ENCODE measurements at regions not wholly inside any gene's neighbourhood (a gene's known extent, or its start where the extent isn't known, plus 50 kb on each side); places are given as distances from the start of the nearest gene placed in this dataset.

DNA sequence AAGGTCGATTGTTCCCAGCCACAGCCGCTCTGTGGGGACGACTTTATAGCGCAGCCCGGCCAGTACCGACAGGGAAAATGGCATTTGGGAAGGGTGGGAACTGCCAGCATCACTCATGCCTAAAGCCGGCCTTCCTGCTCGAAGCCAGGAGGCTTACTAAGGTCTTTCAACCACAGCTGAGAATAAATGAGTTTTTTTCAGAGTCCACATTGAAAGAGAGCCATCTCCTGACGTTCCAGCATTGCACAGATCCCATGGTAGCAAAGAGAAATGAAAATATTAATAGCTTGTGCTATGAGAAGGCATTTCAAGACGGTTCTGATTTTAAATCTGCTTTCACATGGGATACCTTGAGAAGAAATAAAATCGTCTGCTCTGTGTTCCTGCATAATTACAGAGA, 230.2 kb upstream of the IGF1R start:
- DNase-seq (ENCODE audit: low read depth in 2 of 2) = no peak

DNA sequence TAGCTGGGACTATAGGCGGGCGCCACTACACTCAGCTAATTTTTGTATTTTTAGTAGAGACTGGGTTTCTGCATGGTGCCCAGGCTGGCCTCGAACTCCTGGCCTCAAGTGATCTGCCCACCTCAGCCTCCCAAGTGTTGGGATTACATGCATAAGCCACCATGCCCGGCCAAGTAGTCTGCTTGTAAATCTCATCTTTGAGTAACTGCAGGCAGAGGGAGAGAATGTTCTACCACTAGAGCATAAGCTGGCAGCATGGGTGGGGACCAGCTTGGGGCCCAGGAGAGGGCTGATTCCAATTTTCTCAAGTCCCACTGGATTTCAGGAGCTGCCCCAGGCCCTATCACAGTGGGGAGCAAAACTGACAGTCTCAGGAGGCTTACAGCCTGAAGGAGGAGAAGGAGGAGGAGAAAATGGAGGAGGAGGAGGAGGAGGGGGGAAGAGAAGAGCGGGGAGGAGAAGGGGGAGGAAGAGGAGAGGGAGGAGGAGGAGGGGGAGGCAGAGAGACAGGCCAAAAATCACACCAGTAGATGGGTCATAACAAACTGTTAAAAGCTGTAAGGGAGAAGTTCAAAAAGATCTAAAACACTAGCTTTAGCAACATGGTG, 229.1 kb upstream of the IGF1R start:
- DNase-seq (ENCODE audit: low read depth in 2 of 2) = no peak

DNA sequence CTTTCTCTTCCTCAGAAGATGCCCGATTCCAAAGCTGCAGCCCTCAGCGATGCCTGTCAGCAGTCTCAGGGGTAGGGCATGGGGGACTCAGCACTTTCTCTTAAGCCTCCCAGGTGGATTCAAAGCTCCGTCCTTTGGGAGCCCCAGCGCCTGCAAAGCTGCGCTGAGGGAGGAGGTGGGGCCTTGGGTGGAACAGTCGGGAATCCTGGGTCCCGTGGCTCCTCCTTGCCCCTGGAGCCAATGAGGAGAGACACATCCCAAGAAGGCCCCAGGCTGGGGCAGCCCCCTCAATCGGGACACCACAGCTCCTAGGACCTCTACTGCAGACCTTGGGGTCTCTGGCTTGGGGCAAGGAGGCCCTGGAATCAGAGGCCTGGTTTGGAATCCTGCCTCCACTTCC, 227.5 kb upstream of the IGF1R start:
- DNase-seq (ENCODE audit: low read depth in 2 of 2) = no peak

DNA sequence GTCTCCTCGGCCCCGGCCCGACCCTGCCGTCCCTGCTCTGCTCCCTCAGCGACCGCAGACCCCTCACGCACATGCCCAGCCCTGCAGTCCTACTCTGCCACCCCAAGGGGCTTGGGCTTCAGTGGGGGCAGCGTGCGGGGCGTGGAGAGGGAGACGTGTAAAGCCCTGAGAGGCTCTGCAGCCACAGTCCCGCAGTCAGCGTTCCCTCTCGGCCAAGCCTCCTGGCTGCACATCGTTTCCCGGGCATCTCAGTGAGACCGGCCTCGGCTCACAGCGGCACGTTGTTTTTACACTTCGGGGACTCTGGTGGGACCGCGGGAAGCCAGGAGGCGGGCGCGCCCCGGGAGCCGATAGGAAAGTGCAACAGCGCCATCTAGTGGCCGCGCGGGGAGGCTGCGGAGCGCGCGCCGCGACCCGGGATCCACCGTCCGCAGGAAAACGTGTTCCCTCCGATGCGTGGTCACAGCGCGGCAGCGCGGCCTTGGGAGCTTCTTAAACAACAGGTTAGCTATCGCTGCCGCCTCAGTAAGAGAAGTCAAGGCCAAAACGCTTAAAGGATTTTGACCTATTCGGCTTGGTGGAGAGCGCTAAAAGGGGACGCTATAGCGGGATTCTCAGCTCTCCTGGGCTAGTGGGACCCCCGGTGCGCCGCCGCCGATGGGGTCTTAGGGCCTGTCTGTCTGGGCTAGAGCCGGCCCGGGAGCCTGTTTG, 226.8 kb upstream of the IGF1R start:
- DNase-seq (ENCODE audit: low read depth in 2 of 2) = peak in 1 of 2 donors; percentile 19

DNA sequence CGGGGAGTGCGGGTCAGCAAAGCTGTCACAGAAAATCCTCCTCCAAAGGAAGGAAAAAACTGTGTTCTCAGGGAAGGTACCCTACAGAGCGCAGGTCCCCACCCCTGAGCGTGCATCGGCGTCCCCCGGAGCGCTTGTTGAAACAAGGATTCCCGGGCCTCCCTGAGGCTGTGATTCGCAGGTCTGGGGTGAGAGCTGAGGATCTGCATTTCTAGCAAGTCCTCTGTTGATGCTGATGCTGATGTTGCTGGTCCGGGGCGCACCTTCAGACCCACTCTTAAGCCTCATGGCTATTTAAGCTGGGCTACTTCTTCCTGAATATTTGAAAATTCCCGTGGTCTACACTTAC, 226.2 kb upstream of the IGF1R start:
- DNase-seq (ENCODE audit: low read depth in 2 of 2) = no peak

DNA sequence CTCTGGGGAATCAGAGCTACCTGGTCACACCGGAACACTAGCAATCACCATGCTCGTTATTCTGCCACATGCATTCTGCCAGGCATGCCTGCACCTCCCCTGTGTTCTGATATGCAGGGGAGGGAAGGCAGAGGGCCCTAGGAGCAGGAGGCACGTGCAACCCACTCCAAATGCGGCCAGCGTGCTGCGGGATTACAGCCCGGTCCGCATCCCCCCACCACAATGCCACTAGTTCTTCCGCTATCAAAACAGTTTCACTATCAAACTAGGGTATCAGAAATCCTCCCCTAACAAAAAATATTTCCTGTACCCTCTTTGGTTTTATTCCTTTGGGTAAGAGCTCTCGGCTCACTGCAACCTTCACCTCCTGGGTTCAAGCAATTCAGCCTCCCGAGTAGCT, 223.2 kb upstream of the IGF1R start:
- DNase-seq (ENCODE audit: low read depth in 2 of 2) = no peak

DNA sequence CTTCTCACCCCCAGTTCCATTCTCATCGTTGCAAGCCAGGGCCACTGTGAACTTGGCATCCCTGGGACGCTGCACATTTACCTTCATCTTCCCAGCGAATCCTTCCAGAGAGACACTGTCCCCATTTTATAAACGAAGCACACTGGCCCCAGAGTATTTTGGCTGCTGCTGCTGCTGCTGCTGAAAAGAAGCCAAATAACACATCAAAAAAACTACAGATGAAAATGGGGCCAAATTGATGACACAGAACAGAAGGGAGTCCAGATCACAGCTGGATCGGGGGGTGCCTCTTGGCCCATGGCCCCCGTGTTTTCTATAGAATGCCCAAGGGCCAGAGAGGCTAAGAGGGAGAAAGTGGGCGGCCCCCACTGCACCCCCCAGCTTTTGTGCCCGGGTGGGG, 221.0 kb upstream of the IGF1R start:
- no peak for DNase-seq (ENCODE audit: low read depth in 2 of 2)

DNA sequence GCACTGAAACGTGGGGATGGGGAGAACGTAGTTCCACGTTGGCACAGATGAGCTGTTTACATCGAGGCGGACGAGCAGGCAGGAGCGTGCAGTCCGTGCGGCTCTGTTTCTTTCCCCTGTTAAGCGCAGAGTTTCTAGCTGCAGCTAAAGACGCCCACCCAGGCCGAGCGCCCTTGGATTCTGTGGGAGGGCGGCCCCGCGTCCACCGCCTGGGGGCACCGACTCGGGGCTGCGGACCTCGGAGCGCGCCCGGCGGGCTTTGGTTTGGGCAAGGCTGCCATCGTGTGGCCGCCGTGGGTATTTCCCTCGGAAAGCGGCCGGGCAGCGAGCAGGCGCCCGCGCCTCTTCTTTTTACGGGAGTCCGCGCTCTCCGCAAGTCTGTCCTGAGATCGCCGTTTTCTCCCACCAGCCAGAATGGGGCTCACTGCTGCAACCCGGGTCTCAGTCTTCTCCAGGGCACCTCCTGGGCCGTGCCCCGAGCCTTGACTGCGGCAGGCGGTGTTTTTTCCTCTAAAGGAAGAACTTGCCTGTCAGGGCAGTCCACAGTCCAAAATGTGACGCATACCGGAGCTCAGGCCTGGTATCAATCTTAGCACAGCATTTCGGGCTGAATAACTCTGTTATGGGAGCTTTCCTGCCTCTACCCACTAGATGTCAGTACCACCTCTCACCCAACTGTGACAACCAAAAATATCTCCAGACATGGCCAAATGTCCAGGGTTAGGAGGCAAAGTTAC, 219.9 kb upstream of the IGF1R start:
- DNase-seq (ENCODE audit: low read depth in 2 of 2) = peak in 1 of 2 donors; percentile 14

DNA sequence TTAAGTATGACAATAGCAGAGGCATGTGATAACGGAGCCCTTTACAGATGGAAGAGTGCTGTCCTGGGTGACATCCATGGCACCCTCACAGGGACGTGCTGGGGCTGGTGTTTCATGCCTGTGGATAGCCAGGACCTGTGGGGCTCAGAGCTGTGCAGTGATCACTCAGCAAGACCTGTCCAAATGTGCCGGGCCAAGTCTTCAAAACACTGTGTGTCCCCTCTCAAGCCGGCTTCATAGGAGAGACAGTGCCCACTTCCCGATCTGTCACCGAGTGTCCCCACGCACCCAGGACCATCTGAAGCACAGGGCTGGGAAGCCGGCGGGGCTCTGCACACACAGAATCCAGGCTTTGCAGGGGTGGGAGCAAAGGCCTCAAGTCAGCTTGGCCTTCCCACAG, 217.2 kb upstream of the IGF1R start:
- DNase-seq (ENCODE audit: low read depth in 2 of 2) = no peak

DNA sequence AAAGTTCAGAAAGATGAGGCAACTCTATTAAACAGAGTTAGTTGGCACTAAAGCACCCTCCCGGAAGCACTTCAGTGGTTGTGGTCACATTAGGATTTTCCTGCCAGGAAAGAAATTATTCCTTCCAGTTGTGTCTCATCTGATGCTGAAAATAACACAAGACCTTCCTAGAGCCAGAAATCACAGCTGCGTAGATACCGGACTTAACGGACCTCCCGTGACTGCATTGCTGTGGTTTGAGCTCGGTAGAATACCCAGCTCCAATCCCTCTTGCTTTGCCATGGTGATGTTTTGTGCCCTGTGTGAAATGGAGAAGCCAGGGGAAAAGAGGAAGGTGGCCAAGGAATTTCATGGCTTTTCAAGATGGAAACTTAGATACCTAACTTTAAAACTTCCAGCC, 215.0 kb upstream of the IGF1R start:
- no peak for DNase-seq (ENCODE audit: low read depth in 2 of 2)

DNA sequence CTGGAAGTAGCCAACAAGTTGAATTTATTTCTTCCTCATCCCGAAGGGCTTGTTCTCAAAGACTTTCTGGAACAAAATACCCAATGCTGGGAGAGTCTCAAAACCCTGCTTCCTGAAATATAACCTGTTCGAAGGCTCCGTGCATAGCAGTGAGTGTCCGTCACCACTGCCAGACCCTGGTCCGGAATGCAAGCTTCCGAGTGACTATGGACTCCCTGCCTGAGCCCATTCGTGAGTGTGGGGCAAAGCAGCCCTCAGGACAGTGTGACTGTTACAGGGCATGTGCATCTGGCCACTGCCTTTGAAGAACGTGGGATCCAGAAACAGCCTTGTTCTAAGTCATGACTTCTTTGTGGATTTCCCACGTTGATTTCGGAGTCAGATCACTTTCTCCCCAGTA, 214.5 kb upstream of the IGF1R start:
- no peak for DNase-seq (ENCODE audit: low read depth in 2 of 2)

DNA sequence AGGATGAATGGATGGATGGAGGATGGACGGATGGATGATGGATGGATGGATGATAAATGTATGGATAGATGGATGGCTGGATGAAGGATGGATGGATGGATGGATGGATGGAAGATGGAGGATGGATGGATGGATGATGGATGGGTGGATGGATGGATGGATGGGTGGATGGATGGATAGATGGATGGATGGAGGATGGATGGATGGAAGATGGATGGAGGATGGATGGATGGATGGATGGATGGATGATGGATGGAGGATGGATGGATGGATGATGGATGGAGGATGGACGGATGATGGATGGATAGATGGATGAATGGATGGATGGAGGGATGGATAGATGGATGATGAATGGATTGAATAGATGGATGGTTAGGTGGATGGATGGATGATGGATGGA, 210.6 kb upstream of the IGF1R start:
- no peak for DNase-seq (ENCODE audit: low read depth in 2 of 2)

DNA sequence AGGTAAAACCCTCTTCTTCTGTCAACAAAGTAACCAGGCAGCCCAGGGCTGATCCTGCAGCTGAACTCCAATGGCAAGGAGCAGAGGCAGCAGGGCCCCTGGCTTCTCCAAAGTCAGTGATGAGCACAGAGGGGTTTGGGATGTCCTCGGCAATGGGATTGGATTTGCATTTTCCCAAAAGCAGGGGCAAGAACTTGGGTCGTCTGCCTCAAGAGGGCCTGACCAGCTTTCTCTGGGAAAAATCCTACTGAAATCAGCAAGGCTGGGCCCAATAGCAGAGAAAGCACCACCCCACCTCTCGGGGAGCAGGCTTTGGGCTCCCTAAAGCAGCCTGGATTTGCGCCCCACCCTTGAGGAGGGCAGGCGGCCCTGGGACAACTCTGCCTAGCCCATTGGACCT, 210.0 kb upstream of the IGF1R start:
- no peak for DNase-seq (ENCODE audit: low read depth in 2 of 2)

DNA sequence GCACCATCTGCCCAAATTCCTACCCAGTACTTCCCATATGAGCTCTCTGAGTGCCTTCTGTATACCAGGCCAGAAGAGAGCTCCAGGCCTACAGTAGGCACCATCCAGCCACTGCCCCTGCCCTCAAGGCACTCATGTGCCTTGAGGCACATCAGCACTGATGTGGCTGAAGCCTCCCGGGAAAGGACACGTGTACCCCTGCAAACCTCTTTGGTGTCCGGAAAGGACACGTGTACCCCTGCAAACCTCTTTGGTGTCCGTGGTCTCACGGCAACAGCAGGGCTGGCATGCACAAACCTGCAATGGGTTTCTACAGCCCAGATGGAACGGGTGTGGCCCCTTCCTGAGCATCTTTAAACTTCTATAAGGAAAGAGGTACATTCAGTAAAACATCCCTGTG, 209.4 kb upstream of the IGF1R start:
- DNase-seq (ENCODE audit: low read depth in 2 of 2) = no peak

DNA sequence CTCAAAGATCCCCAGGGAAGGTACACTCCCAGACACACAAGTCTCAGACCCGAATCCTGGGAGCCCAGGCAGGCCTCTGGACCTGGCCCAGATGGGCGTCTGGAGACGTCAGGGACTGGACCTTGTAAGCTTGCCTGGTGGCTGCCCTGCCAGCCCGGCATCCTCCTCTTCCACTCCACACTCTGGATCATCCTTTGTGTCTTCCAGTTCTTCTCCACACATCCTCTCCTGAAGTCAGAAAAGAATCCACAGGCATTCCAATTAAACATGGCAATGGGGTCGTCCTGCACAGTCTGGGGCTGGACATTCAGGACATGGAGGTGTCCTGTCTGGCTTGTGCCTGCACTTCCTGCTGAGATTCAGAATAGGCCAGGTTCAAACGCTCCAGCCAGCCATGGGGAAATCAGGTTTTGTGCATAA, 208.8 kb upstream of the IGF1R start:
- DNase-seq (ENCODE audit: low read depth in 2 of 2) = no peak

DNA sequence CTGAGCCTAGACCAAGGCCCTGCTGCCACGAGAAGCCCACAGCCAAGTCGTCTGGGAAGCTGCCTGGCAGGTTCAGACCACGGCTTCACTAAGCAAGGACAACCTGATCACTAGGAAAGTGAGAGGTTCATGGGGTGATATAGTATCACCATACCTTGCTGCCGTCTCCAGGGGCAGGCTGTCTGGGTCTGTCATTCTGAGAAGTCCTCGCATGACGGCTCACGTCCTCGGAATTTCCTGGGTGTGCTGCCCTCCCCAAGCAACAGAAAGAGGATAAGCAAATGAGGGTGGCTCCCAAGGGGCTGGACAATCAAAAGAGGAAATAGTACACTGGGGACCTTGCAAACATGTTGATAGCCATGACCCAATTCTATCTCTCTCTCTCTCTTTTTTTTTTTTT, 207.4 kb upstream of the IGF1R start:
- DNase-seq (ENCODE audit: low read depth in 2 of 2) = no peak

DNA sequence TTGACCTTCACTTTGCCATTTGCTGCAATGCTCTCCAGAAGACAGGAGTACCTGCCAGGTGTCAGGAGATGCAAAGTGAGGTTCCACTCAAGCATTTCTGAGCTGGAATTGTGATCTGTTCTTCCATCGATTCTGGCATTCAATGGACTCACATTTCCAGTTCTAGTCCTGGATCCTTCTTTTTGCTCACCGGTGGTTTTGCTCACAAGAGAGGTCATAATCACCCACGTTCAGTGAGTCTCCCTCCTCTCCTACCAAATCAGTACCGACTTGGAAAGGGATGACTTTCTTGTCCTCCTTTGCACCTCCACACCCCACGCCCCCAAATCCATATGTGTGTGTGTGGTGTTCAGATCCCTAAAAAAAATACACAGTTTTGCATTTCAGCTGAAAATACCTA, 206.7 kb upstream of the IGF1R start:
- no peak for DNase-seq (ENCODE audit: low read depth in 2 of 2)

DNA sequence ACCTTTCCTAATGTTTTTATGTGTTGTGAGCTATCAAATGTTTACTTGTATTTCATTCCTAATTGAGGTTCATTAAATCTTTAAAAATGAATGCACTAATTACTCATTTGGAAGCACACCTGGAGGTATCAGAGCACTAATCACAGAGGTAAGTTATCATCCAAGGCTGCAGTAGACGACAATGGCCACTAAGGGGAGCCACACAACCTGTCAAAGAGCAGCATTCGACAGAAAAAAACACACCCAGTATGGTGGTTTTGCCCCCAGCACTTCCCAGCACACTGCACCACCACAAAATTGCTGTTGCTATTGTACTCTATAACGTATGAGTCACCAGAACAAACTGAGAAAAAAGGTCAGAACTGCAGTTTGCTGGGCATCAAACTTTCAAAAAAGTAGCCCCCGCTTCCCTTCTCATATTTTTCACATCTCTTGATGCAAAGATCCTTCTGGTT, 205.9 kb upstream of the IGF1R start:
- peak in 1 of 2 donors; percentile 6 for DNase-seq (ENCODE audit: low read depth in 2 of 2)

DNA sequence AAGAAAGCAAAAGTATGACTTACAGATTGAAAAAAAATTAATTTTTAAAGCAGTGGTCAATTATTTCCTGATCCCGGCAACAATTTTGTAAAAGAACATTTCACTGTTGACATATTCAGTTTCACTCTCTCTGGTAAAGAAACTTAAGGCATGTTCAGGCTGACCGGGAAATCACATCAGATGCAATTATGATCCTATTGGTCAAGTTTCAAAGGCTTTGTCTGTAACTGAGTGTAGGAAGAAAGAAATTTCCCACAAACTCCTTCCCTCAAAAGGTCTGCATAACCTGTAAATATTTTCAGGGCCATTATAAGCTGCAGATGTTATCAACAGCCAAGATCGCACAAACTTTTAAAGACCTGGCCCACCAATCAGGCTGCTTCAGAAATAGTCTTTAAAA, 205.4 kb upstream of the IGF1R start:
- no peak for DNase-seq (ENCODE audit: low read depth in 2 of 2)

DNA sequence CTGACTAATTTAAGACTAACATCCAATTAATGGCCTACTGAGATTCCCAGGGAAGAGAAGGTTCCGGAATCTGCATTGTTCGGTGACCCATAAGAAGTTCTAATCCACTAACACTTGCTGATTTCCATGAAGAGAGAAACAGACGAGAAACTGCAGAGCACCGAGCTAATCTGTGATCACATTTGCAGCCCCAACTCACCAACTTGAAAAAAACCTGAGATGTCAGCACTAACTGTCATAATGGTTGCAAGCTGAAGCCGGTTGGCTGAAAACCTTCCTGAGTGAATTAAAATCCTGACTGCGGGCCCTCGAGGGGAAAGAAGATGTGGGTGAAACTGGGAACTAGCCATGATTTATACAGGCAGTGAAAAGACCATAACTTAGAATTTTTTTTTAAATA, 204.8 kb upstream of the IGF1R start:
- no peak for DNase-seq (ENCODE audit: low read depth in 2 of 2)

DNA sequence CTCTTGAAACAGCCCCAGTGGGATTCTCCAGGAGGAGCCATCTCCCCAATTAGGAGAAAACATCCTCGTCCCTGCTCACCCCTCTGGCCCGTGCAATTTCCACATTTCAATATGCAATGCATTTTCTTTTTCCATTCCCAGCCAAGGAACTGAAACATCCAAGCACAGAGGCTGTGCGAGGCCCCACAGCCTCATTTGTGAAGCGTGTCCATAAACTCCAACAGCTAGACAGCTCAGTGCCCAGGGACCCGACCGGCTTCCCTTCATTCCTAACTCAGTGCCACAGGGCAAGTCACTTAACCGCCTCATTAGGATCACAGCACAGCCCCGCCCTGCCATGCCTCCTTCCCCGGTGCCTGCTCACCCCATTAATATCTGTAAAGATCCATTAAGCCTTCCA, 204.2 kb upstream of the IGF1R start:
- no peak for DNase-seq (ENCODE audit: low read depth in 2 of 2)

DNA sequence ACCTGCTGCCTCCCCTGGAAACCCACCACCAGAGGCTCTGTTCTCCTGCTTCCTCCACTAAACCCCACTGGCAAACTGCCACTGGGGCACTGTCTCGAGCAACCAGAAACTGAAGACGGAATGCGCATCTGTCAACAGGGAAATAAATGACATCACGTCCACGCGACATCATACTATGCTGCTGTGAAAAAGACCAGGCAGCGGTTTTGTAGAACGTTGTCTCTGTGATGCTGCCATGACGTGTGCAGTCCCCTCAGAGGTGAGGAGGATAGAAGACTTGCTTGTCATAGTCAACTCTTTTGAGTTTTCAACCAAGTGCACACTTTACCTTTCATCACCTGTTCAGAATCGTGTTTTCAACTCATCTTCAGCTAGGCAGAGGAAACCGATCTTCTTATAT, 203.0 kb upstream of the IGF1R start:
- DNase-seq (ENCODE audit: low read depth in 2 of 2) = no peak

DNA sequence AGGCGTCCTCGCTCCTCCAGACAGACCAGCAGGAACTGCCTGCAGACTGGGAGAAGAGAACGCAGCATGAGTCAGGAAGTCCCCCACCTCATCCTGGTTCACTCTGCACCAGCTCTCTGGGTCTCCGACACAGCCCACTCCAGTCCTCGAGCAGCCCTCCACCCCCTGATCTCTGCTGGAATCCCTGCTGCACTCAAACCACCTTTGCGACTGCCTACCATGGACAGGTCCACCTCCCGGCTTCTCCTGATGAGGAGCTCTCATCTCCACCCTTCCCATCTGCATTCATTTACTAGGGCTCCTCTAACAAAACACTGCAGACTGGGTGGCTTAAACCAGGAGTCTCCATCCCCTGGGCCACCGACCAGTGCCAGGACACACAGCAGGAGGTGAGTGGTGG, 202.3 kb upstream of the IGF1R start:
- DNase-seq (ENCODE audit: low read depth in 2 of 2) = no peak
